ENCODE measurements at regions not wholly inside any gene's neighbourhood (a gene's known extent, or its start where the extent isn't known, plus 50 kb on each side); places are given as distances from the start of the nearest gene placed in this dataset.
A peak's percentile ranks its signal among the peaks of the same experiment; 100 is the strongest.

- DNase-seq (ENCODE audit: low spot score), result no peak
Measured at GRCh38 chr1:203926025-203926540, 64.7 kb downstream of the SNRPE start.

- no peak for DNase-seq (ENCODE audit: low spot score)
Measured at GRCh38 chr1:203929741-203930309, 68.4 kb downstream of the SNRPE start.

GRCh38 chr1:203930342-203930741 is 68.9 kb downstream of the SNRPE start:
- no peak for DNase-seq (ENCODE audit: low spot score)

- DNase-seq (ENCODE audit: low spot score), result no peak
Measured at GRCh38 chr1:203931953-203932352, 70.6 kb downstream of the SNRPE start.

- no peak for DNase-seq (ENCODE audit: low spot score)
Measured at GRCh38 chr1:203932556-203932955, 71.2 kb downstream of the SNRPE start.

GRCh38 chr1:203934027-203934426 is 72.6 kb downstream of the SNRPE start:
- no peak for DNase-seq (ENCODE audit: low spot score)

GRCh38 chr1:203934651-203935050 is 73.3 kb downstream of the SNRPE start:
- no peak for DNase-seq (ENCODE audit: low spot score)

GRCh38 chr1:203935321-203935720 is 73.9 kb downstream of the SNRPE start:
- DNase-seq (ENCODE audit: low spot score), result no peak

- DNase-seq (ENCODE audit: low spot score), result peak; percentile 14
Measured at GRCh38 chr1:203937678-203938330, 76.4 kb downstream of the SNRPE start.

GRCh38 chr1:203944651-203945404 is 83.4 kb downstream of the SNRPE start:
- DNase-seq (ENCODE audit: low spot score), result no peak

- DNase-seq (ENCODE audit: low spot score), result no peak
Measured at GRCh38 chr1:203954293-203954692, 92.9 kb downstream of the SNRPE start.

- DNase-seq (ENCODE audit: low spot score), result no peak
Measured at GRCh38 chr1:203954788-203955552, 93.6 kb downstream of the SNRPE start.

GRCh38 chr1:203968761-203969160 is 104.2 kb upstream of the SOX13 start:
- DNase-seq (ENCODE audit: low spot score), result no peak

GRCh38 chr1:203969846-203970245 is 103.1 kb upstream of the SOX13 start:
- no peak for DNase-seq (ENCODE audit: low spot score)

- DNase-seq (ENCODE audit: low spot score), result no peak
Measured at GRCh38 chr1:203985044-203985443, 87.9 kb upstream of the SOX13 start.

GRCh38 chr1:203985676-203986075 is 87.2 kb upstream of the SOX13 start:
- DNase-seq (ENCODE audit: low spot score), result no peak

- no peak for DNase-seq (ENCODE audit: low spot score)
Measured at GRCh38 chr1:203986887-203987461, 85.9 kb upstream of the SOX13 start.

GRCh38 chr1:203990118-203990517 is 82.8 kb upstream of the SOX13 start:
- no peak for DNase-seq (ENCODE audit: low spot score)

- no peak for DNase-seq (ENCODE audit: low spot score)
Measured at GRCh38 chr1:203992440-203992839, 80.5 kb upstream of the SOX13 start.

GRCh38 chr1:203993256-203993655 is 79.7 kb upstream of the SOX13 start:
- DNase-seq (ENCODE audit: low spot score), result no peak

- no peak for DNase-seq (ENCODE audit: low spot score)
Measured at GRCh38 chr1:203995228-203995627, 77.7 kb upstream of the SOX13 start.

- no peak for DNase-seq (ENCODE audit: low spot score)
Measured at GRCh38 chr1:203996126-203996525, 76.8 kb upstream of the SOX13 start.

Measured in AG20443 (cell line).